ENCODE measurements at regions not wholly inside any gene's neighbourhood (a gene's known extent, or its start where the extent isn't known, plus 50 kb on each side); places are given as distances from the start of the nearest gene placed in this dataset.

DNA sequence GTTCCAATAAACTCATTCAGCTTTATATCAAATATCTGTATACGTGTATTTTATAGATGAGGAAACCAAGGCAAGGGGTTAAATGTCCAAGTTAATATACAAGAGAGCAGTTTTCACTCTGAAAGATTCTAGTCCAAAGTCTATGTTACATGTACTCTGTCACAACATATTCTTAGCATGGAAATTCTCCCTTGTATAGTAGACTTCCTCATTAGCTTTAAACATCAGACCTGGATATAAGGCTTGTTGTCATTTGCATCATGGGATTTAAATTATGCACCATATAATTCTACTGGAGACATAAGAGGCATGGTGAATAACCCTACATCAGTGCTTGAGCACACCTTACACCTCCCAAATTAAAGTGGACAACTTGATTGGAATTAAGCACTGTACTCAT lies 681.9 kb upstream of the CCDC179 start:
- Histone ChIP-seq H4K20me1 (ENCODE audit: control insufficient read depth, extremely low read depth, insufficient read depth, low read length) (no peaks in the 10 kb centered on the region), H3K9me1 (ENCODE audit: control insufficient read depth, extremely low read depth, insufficient read depth, low read length) (no peaks in the 10 kb centered on the region), H3K36me3 (ENCODE audit: control insufficient read depth in 2 of 2, extremely low read depth in 1 of 2, insufficient read depth in 2 of 2, low read length in 2 of 2) (no peaks in the 10 kb centered on the region), H3K4me2 (ENCODE audit: control insufficient read depth, extremely low read depth, insufficient read depth, low read depth, low read length) (no peak overlapping the region), H3K9me3 (ENCODE audit: control insufficient read depth, low read depth, low read length) (no peaks in the 10 kb centered on the region), H3K27me3 (ENCODE audit: control insufficient read depth, extremely low read depth, insufficient read depth, low read length) (no peaks in the 10 kb centered on the region), H3K4me1 (ENCODE audit: control insufficient read depth, extremely low read depth, insufficient read depth, low read length) (no peaks in the 10 kb centered on the region), H3K27ac (ENCODE audit: control insufficient read depth, insufficient read depth, low read length) (no peak overlapping the region), H3K9ac (ENCODE audit: control insufficient read depth, extremely low read depth, insufficient read depth, low read length) (no peak overlapping the region), H3K4me3 (ENCODE audit: control insufficient read depth in 2 of 3, extremely low read depth in 1 of 3, insufficient read depth in 2 of 3, low read depth in 1 of 3, low read length in 3 of 3) (no peak overlapping the region), H3K79me2 (ENCODE audit: control insufficient read depth, insufficient read depth, low read length) (no peaks in the 10 kb centered on the region), H2AFZ (ENCODE audit: control insufficient read depth, low read length) (no peak overlapping the region)
- DNase-seq (ENCODE audit: low read depth, low spot score) (no peak), FAIRE-seq (no peak)
- dilution Hi-C loops (cut with MboI; ENCODE audit: extremely low pct_ligation_motif_present, low sequenced_read_pairs) = no loop called here
- no peak for TF ChIP-seq EZH2 (IDR thresholded peaks at IDR 0.05; ENCODE audit: low read length)
- TF ChIP-seq CTCF (optimal IDR thresholded peaks at IDR 0.05 in 1 of 3, IDR thresholded peaks at IDR 0.05 in 1 of 3, conservative IDR thresholded peaks at IDR 0.05 in 1 of 3; ENCODE audit: extremely low read depth in 1 of 3, insufficient read depth in 2 of 3, low read length in 3 of 3) = no peak

- no peak overlapping the region for H3K27ac ChIP-seq (ENCODE audit: control insufficient read depth, insufficient read depth, low read length)
- dilution Hi-C loops (cut with MboI; ENCODE audit: extremely low pct_ligation_motif_present, low sequenced_read_pairs) = no loop called here
Observed at GRCh38 chr11:23542816-23543215, 682.5 kb upstream of the CCDC179 start.

More at GRCh38 chr11:23542816-23543215, 682.5 kb upstream of the CCDC179 start:
- Histone ChIP-seq H4K20me1 (ENCODE audit: control insufficient read depth, extremely low read depth, insufficient read depth, low read length) (no peaks in the 10 kb centered on the region), H3K9ac (ENCODE audit: control insufficient read depth, extremely low read depth, insufficient read depth, low read length) (no peak overlapping the region), H2AFZ (ENCODE audit: control insufficient read depth, low read length) (no peak overlapping the region), H3K36me3 (ENCODE audit: control insufficient read depth in 2 of 2, extremely low read depth in 1 of 2, insufficient read depth in 2 of 2, low read length in 2 of 2) (no peaks in the 10 kb centered on the region), H3K9me1 (ENCODE audit: control insufficient read depth, extremely low read depth, insufficient read depth, low read length) (no peaks in the 10 kb centered on the region), H3K9me3 (ENCODE audit: control insufficient read depth, low read depth, low read length) (no peaks in the 10 kb centered on the region), H3K4me2 (ENCODE audit: control insufficient read depth, extremely low read depth, insufficient read depth, low read depth, low read length) (no peak overlapping the region), H3K27me3 (ENCODE audit: control insufficient read depth, extremely low read depth, insufficient read depth, low read length) (no peaks in the 10 kb centered on the region), H3K79me2 (ENCODE audit: control insufficient read depth, insufficient read depth, low read length) (no peaks in the 10 kb centered on the region), H3K4me3 (ENCODE audit: control insufficient read depth in 2 of 3, extremely low read depth in 1 of 3, insufficient read depth in 2 of 3, low read depth in 1 of 3, low read length in 3 of 3) (no peak overlapping the region), H3K4me1 (ENCODE audit: control insufficient read depth, extremely low read depth, insufficient read depth, low read length) (no peaks in the 10 kb centered on the region)
- TF ChIP-seq CTCF (optimal IDR thresholded peaks at IDR 0.05 in 1 of 3, IDR thresholded peaks at IDR 0.05 in 1 of 3, conservative IDR thresholded peaks at IDR 0.05 in 1 of 3; ENCODE audit: extremely low read depth in 1 of 3, insufficient read depth in 2 of 3, low read length in 3 of 3) (no peak), EZH2 (IDR thresholded peaks at IDR 0.05; ENCODE audit: low read length) (no peak)
- DNase-seq (ENCODE audit: low read depth, low spot score) (no peak), FAIRE-seq (no peak)
